ENCODE measurements at regions not wholly inside any gene's neighbourhood (a gene's known extent, or its start where the extent isn't known, plus 50 kb on each side); places are given as distances from the start of the nearest gene placed in this dataset.

GRCh38 chr14:26896447-26896846 lies 298.6 kb upstream of the NOVA1 start:
- Histone ChIP-seq H3K27me3 (ENCODE audit: control insufficient read depth, extremely low read depth, insufficient read depth, low read length) (no peaks in the 10 kb centered on the region), H3K27ac (ENCODE audit: control insufficient read depth, insufficient read depth, low read length) (no peak overlapping the region), H3K9me3 (ENCODE audit: control insufficient read depth, low read depth, low read length) (no peaks in the 10 kb centered on the region), H3K9ac (ENCODE audit: control insufficient read depth, extremely low read depth, insufficient read depth, low read length) (no peak overlapping the region), H2AFZ (ENCODE audit: control insufficient read depth, low read length) (no peak overlapping the region), H3K36me3 (ENCODE audit: control insufficient read depth in 2 of 2, extremely low read depth in 1 of 2, insufficient read depth in 2 of 2, low read length in 2 of 2) (no peaks in the 10 kb centered on the region), H3K79me2 (ENCODE audit: control insufficient read depth, insufficient read depth, low read length) (no peaks in the 10 kb centered on the region), H3K4me3 (ENCODE audit: control insufficient read depth in 2 of 3, extremely low read depth in 1 of 3, insufficient read depth in 2 of 3, low read depth in 1 of 3, low read length in 3 of 3) (no peak overlapping the region), H3K9me1 (ENCODE audit: control insufficient read depth, extremely low read depth, insufficient read depth, low read length) (no peaks in the 10 kb centered on the region), H3K4me1 (ENCODE audit: control insufficient read depth, extremely low read depth, insufficient read depth, low read length) (no peaks in the 10 kb centered on the region), H4K20me1 (ENCODE audit: control insufficient read depth, extremely low read depth, insufficient read depth, low read length) (no peaks in the 10 kb centered on the region), H3K4me2 (ENCODE audit: control insufficient read depth, extremely low read depth, insufficient read depth, low read depth, low read length) (no peak overlapping the region)
- FAIRE-seq (no peak), DNase-seq (ENCODE audit: low read depth, low spot score) (no peak)
- dilution Hi-C loops (cut with MboI; ENCODE audit: extremely low pct_ligation_motif_present, low sequenced_read_pairs): no loop called here
- no peak for TF ChIP-seq EZH2 (IDR thresholded peaks at IDR 0.05; ENCODE audit: low read length)
- no peak for TF ChIP-seq CTCF (optimal IDR thresholded peaks at IDR 0.05 in 1 of 3, IDR thresholded peaks at IDR 0.05 in 1 of 3, conservative IDR thresholded peaks at IDR 0.05 in 1 of 3; ENCODE audit: extremely low read depth in 1 of 3, insufficient read depth in 2 of 3, low read length in 3 of 3)

GRCh38 chr14:26897196-26897595 lies 299.4 kb upstream of the NOVA1 start:
- FAIRE-seq: no peak
- no peaks in the 10 kb centered on the region for H3K9me3 ChIP-seq (ENCODE audit: control insufficient read depth, low read depth, low read length)

More at GRCh38 chr14:26897196-26897595, 299.4 kb upstream of the NOVA1 start:
- no peak overlapping the region for H3K27ac ChIP-seq (ENCODE audit: control insufficient read depth, insufficient read depth, low read length)
- dilution Hi-C loops (cut with MboI; ENCODE audit: extremely low pct_ligation_motif_present, low sequenced_read_pairs): no loop called here
- H4K20me1 ChIP-seq (ENCODE audit: control insufficient read depth, extremely low read depth, insufficient read depth, low read length): no peaks in the 10 kb centered on the region
- H3K4me3 ChIP-seq (ENCODE audit: control insufficient read depth in 2 of 3, extremely low read depth in 1 of 3, insufficient read depth in 2 of 3, low read depth in 1 of 3, low read length in 3 of 3): no peak overlapping the region
- H3K9ac ChIP-seq (ENCODE audit: control insufficient read depth, extremely low read depth, insufficient read depth, low read length): no peak overlapping the region
- H2AFZ ChIP-seq (ENCODE audit: control insufficient read depth, low read length): no peak overlapping the region
- no peaks in the 10 kb centered on the region for H3K27me3 ChIP-seq (ENCODE audit: control insufficient read depth, extremely low read depth, insufficient read depth, low read length)
- no peaks in the 10 kb centered on the region for H3K9me1 ChIP-seq (ENCODE audit: control insufficient read depth, extremely low read depth, insufficient read depth, low read length)
- H3K79me2 ChIP-seq (ENCODE audit: control insufficient read depth, insufficient read depth, low read length): no peaks in the 10 kb centered on the region
- no peak for DNase-seq (ENCODE audit: low read depth, low spot score)
- no peaks in the 10 kb centered on the region for H3K4me1 ChIP-seq (ENCODE audit: control insufficient read depth, extremely low read depth, insufficient read depth, low read length)
- no peak for TF ChIP-seq CTCF (optimal IDR thresholded peaks at IDR 0.05 in 1 of 3, IDR thresholded peaks at IDR 0.05 in 1 of 3, conservative IDR thresholded peaks at IDR 0.05 in 1 of 3; ENCODE audit: extremely low read depth in 1 of 3, insufficient read depth in 2 of 3, low read length in 3 of 3)
- no peak for TF ChIP-seq EZH2 (IDR thresholded peaks at IDR 0.05; ENCODE audit: low read length)
- H3K36me3 ChIP-seq (ENCODE audit: control insufficient read depth in 2 of 2, extremely low read depth in 1 of 2, insufficient read depth in 2 of 2, low read length in 2 of 2): no peaks in the 10 kb centered on the region
- no peak overlapping the region for H3K4me2 ChIP-seq (ENCODE audit: control insufficient read depth, extremely low read depth, insufficient read depth, low read depth, low read length)

All from keratinocyte (primary cell).